T1000 (cell line): ENCODE measurements at regions not wholly inside any gene's neighbourhood (a gene's known extent, or its start where the extent isn't known, plus 50 kb on each side); places are given as distances from the start of the nearest gene placed in this dataset.
A peak's percentile ranks its signal among the peaks of the same experiment; 100 is the strongest.

Experiments
- DNase-seq: peaks from one replicate; lab custom pipeline; 2025; ENCODE audit warnings: mixed read lengths; lab: John Stamatoyannopoulos, UW

- no peak for DNase-seq
These were observed 80.6 kb upstream of the PAK5 start for GRCh38 chr20:9919271-9920014.

- DNase-seq = no peak
These were observed 79.5 kb upstream of the PAK5 start for GRCh38 chr20:9918348-9918747.

- no peak for DNase-seq
These were observed 77.9 kb upstream of the PAK5 start for GRCh38 chr20:9916761-9917160.

GRCh38 chr20:9912858-9913434 is 74.1 kb upstream of the PAK5 start:
- peak; percentile 2 for DNase-seq

GRCh38 chr20:9912290-9912689 is 73.4 kb upstream of the PAK5 start:
- no peak for DNase-seq

- DNase-seq = no peak
These were observed 72.6 kb upstream of the PAK5 start for GRCh38 chr20:9911519-9911918.

- DNase-seq = no peak
These were observed 70.3 kb upstream of the PAK5 start for GRCh38 chr20:9909167-9909566.

- no peak for DNase-seq
These were observed 64.3 kb upstream of the PAK5 start for GRCh38 chr20:9903048-9903655.

- DNase-seq = no peak
These were observed 50.5 kb upstream of the PAK5 start for GRCh38 chr20:9889270-9889981.
